H1 (cell line): ENCODE measurements at regions not wholly inside any gene's neighbourhood (a gene's known extent, or its start where the extent isn't known, plus 50 kb on each side); places are given as distances from the start of the nearest gene placed in this dataset.

Source experiments
- EGR1 ChIP-seq: IDR thresholded peaks from 2 replicates; pipeline ENCODE4 v1.6.1; 2011; ENCODE audit warnings: low read depth, low read length, borderline replicate concordance
- FOSL1 ChIP-seq: IDR thresholded peaks from 2 replicates; pipeline ENCODE4 v1.6.1; 2011; ENCODE audit warnings: mild to moderate bottlenecking, low read depth, low read length, moderate library complexity; ENCODE audit not compliant: insufficient read depth
- POLR2A ChIP-seq, 2 experiments: IDR thresholded peaks; 1 replicate in 1 of 2; 2 replicates in 1 of 2; pipeline ENCODE4 v1.6.1; 2011; ENCODE audit warnings: low read depth in 2 of 2, low read length in 2 of 2, mild to moderate bottlenecking in 2 of 2; ENCODE audit errors: control extremely low read depth in 1 of 2

- TF ChIP-seq EGR1 = no peak
- no peak for TF ChIP-seq POLR2A (IDR thresholded peaks at IDR 0.05; ENCODE audit: control extremely low read depth in 1 of 2, low read depth in 2 of 2, low read length in 2 of 2)
- no peak for TF ChIP-seq FOSL1
Measured at GRCh38 chr17:22469941-22470340, 777.6 kb downstream of the KCNJ18 start.
